ENCODE measurements at regions not wholly inside any gene's neighbourhood (a gene's known extent, or its start where the extent isn't known, plus 50 kb on each side); places are given as distances from the start of the nearest gene placed in this dataset.

DNA sequence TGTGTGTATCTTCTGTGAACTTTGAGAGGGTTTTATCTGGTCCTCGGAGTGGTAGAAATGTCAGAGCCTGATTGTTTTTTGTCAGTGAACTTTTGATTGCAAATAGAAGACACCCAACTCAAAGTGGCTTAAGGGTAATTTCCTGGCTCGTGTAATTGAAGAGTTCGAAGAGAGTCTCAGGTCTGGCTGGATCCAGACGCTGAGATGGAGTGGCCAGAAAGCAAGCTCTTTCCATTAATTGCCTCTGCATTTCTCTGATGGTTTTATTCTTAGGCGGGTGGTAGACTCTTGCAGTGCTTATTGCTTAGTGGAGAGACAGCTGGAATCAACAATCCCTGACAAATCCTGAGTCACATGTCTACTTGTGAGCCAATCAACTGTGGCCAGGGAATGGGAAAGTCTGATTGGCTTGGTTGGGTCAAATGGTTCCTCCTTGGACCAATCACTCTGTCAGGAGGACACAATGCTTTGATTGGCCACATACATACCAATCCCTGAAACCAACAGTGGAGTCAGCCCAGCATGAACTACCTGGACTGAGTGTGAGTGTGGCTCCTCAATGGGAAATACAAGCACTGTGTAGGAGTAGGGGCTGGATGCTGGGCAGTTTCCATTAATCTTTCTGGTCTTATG, 330.5 kb downstream of the AACS start:
- H3K27ac ChIP-seq (ENCODE audit: low read length) = no peak overlapping the region
- H3K4me3 ChIP-seq (ENCODE audit: low read length) = no peak overlapping the region
- TF ChIP-seq MXI1 (conservative IDR thresholded peaks at IDR 0.05; ENCODE audit: poor library complexity, severe bottlenecking) = no peak
- TF ChIP-seq, protein P1, sequence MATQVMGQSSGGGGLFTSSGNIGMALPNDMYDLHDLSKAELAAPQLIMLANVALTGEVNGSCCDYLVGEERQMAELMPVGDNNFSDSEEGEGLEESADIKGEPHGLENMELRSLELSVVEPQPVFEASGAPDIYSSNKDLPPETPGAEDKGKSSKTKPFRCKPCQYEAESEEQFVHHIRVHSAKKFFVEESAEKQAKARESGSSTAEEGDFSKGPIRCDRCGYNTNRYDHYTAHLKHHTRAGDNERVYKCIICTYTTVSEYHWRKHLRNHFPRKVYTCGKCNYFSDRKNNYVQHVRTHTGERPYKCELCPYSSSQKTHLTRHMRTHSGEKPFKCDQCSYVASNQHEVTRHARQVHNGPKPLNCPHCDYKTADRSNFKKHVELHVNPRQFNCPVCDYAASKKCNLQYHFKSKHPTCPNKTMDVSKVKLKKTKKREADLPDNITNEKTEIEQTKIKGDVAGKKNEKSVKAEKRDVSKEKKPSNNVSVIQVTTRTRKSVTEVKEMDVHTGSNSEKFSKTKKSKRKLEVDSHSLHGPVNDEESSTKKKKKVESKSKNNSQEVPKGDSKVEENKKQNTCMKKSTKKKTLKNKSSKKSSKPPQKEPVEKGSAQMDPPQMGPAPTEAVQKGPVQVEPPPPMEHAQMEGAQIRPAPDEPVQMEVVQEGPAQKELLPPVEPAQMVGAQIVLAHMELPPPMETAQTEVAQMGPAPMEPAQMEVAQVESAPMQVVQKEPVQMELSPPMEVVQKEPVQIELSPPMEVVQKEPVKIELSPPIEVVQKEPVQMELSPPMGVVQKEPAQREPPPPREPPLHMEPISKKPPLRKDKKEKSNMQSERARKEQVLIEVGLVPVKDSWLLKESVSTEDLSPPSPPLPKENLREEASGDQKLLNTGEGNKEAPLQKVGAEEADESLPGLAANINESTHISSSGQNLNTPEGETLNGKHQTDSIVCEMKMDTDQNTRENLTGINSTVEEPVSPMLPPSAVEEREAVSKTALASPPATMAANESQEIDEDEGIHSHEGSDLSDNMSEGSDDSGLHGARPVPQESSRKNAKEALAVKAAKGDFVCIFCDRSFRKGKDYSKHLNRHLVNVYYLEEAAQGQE (IDR thresholded peaks at IDR 0.05; ENCODE audit: borderline replicate concordance) = no peak
- no peak for TF ChIP-seq EZH2 (IDR thresholded peaks at IDR 0.05; ENCODE audit: borderline replicate concordance, insufficient read depth, low read length, poor library complexity, severe bottlenecking)
- no peak for TF ChIP-seq SMC3 (conservative IDR thresholded peaks at IDR 0.05; ENCODE audit: poor library complexity)
- TF ChIP-seq, protein P2, sequence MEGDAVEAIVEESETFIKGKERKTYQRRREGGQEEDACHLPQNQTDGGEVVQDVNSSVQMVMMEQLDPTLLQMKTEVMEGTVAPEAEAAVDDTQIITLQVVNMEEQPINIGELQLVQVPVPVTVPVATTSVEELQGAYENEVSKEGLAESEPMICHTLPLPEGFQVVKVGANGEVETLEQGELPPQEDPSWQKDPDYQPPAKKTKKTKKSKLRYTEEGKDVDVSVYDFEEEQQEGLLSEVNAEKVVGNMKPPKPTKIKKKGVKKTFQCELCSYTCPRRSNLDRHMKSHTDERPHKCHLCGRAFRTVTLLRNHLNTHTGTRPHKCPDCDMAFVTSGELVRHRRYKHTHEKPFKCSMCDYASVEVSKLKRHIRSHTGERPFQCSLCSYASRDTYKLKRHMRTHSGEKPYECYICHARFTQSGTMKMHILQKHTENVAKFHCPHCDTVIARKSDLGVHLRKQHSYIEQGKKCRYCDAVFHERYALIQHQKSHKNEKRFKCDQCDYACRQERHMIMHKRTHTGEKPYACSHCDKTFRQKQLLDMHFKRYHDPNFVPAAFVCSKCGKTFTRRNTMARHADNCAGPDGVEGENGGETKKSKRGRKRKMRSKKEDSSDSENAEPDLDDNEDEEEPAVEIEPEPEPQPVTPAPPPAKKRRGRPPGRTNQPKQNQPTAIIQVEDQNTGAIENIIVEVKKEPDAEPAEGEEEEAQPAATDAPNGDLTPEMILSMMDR (IDR thresholded peaks at IDR 0.05; ENCODE audit: poor library complexity, severe bottlenecking) = no peak
- H3K4me2 ChIP-seq (ENCODE audit: low read length) = no peak overlapping the region
- H3F3A ChIP-seq (ENCODE audit: insufficient read depth, low read length, poor library complexity, severe bottlenecking) = no peaks in the 10 kb centered on the region
- no peaks in the 10 kb centered on the region for H4K20me1 ChIP-seq (ENCODE audit: insufficient read depth)
- H2AFZ ChIP-seq (ENCODE audit: low read depth, low read length) = no peak overlapping the region
- no peaks in the 10 kb centered on the region for H3K79me2 ChIP-seq (replicated peaks; ENCODE audit: insufficient read depth, low read length)
- H3K27me3 ChIP-seq (ENCODE audit: insufficient read depth, low read depth, low read length) = no peaks in the 10 kb centered on the region
- no peaks in the 10 kb centered on the region for H3K36me3 ChIP-seq (ENCODE audit: insufficient read depth, low read length)
- no peak overlapping the region for H3K9ac ChIP-seq (ENCODE audit: low read length)
- H3K9me2 ChIP-seq (ENCODE audit: insufficient read depth, low read length) = no peaks in the 10 kb centered on the region
- no peaks in the 10 kb centered on the region for H3K9me3 ChIP-seq (ENCODE audit: low read length)

DNA sequence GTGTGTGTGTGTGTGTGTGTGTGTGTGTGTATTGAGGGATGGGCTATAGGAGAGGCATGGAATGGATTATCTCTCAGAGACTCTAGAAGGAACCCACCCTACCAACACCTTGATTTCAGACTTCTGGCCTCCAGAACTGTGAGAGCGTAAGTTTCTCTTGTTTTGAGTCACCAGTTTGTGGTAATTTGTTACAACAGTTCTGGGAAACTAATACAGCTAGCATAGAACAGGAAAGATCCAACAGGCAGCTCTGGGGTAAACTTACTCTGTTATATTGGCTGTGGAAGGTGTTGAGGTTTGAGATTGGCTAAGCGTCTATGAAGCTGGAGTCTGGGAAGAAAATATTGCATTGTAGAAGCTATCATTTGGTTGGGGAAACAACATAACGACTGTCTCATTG, 334.3 kb downstream of the AACS start:
- no peaks in the 10 kb centered on the region for H3K79me2 ChIP-seq (replicated peaks; ENCODE audit: insufficient read depth, low read length)
- no peaks in the 10 kb centered on the region for H3K9me2 ChIP-seq (ENCODE audit: insufficient read depth, low read length)
- H3K36me3 ChIP-seq (ENCODE audit: insufficient read depth, low read length) = no peaks in the 10 kb centered on the region
- H2AFZ ChIP-seq (ENCODE audit: low read depth, low read length) = no peak overlapping the region
- no peak overlapping the region for H3K9ac ChIP-seq (ENCODE audit: low read length)
- H4K20me1 ChIP-seq (ENCODE audit: insufficient read depth) = no peaks in the 10 kb centered on the region
- no peak overlapping the region for H3K4me3 ChIP-seq (ENCODE audit: low read length)
- H3K4me2 ChIP-seq (ENCODE audit: low read length) = no peak overlapping the region
- H3K9me3 ChIP-seq (ENCODE audit: low read length) = peaks cover 16% of the 10 kb centered on the region
- H3F3A ChIP-seq (ENCODE audit: insufficient read depth, low read length, poor library complexity, severe bottlenecking) = no peaks in the 10 kb centered on the region
- H3K27me3 ChIP-seq (ENCODE audit: insufficient read depth, low read depth, low read length) = no peaks in the 10 kb centered on the region
- TF ChIP-seq, protein P2 (IDR thresholded peaks at IDR 0.05; ENCODE audit: poor library complexity, severe bottlenecking) = no peak
- TF ChIP-seq SMC3 (conservative IDR thresholded peaks at IDR 0.05; ENCODE audit: poor library complexity) = no peak
- no peak for TF ChIP-seq MXI1 (conservative IDR thresholded peaks at IDR 0.05; ENCODE audit: poor library complexity, severe bottlenecking)
- TF ChIP-seq TAF1 (IDR thresholded peaks at IDR 0.05; ENCODE audit: low read depth) = no peak
- TF ChIP-seq EZH2 (IDR thresholded peaks at IDR 0.05; ENCODE audit: borderline replicate concordance, insufficient read depth, low read length, poor library complexity, severe bottlenecking) = no peak
- TF ChIP-seq RAD21 (conservative IDR thresholded peaks at IDR 0.05) = no peak
- TF ChIP-seq POLR2AphosphoS5 (IDR thresholded peaks at IDR 0.05) = no peak
- TF ChIP-seq EP300 (conservative IDR thresholded peaks at IDR 0.05; ENCODE audit: poor library complexity, severe bottlenecking) = no peak
- H3K27ac ChIP-seq (ENCODE audit: low read length) = no peak overlapping the region
